Activated CD4-positive, alpha-beta memory T cell treated with anti-CD3 and anti-CD28 coated beads for 36 hours (primary cell): ENCODE measurements at regions not wholly inside any gene's neighbourhood (a gene's known extent, or its start where the extent isn't known, plus 50 kb on each side); places are given as distances from the start of the nearest gene placed in this dataset.
"Not testable (repeated sequence)": the region's sequence is repeated elsewhere in the genome, so short reads cannot be mapped to it uniquely, and the experiment has no call there.

Source experiments
- CTCF ChIA-PET: fragments of 350-600 bp; sonication (Branson Sonifier 250); formaldehyde crosslinking; loops from one replicate; lab custom pipeline; 2021; ENCODE audit warnings: antibody characterized with exemption, inconsistent platforms; lab: Charles Lee
- POLR2A ChIA-PET: fragments of 350-600 bp; sonication (Branson Sonifier 250); formaldehyde crosslinking; loops from one replicate; lab custom pipeline; 2021; ENCODE audit warnings: antibody characterized with exemption; lab: Charles Lee
- DNase-seq: peaks from one replicate; pipeline ENCODE4 v3.0.0-alpha.2; 2020
- H3K27ac Mint-ChIP-seq: one replicate; pipeline ENCODE4 v1.8.0; 2021; ENCODE audit warnings: mixed read lengths
- H3K27me3 Mint-ChIP-seq: one replicate; pipeline ENCODE4 v1.8.0; 2021; ENCODE audit warnings: mixed read lengths
- H3K36me3 Mint-ChIP-seq: one replicate; pipeline ENCODE4 v1.8.0; 2021; ENCODE audit warnings: mixed read lengths
- H3K4me1 Mint-ChIP-seq: one replicate; pipeline ENCODE4 v1.8.0; 2021; ENCODE audit warnings: low read depth, mixed read lengths
- H3K4me3 Mint-ChIP-seq: one replicate; pipeline ENCODE4 v1.8.0; 2021; ENCODE audit warnings: mild to moderate bottlenecking, mixed read lengths
- H3K9me3 Mint-ChIP-seq: one replicate; pipeline ENCODE4 v1.8.0; 2021; ENCODE audit warnings: mixed read lengths
- intact Hi-C: fragments of 100-400 bp; cut with micrococcal nuclease; formaldehyde crosslinking; loops from one replicate; pipeline ENCODE4 v1.15.1; 2023

DNA sequence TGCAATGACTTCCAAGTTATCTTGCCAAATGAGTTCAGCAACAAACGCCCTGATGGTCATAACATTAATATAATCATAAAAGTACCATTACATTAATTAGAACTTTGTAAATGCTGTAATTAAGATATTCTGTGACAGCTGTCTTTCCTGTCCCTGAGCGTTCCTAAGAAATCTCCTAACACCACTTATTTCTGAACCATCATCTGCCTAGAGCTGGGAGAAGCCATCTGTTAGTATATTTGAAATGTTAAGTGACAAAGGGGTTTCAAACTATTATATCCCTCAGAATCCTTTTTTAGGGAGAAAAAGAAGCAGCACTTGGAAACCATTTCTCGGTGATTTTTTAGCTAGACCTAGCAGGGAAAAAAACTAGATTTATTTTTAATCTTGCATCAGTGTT is 657.5 kb downstream of the FAM181B start:
- no peaks in the 10 kb centered on the region for H3K9me3 Mint-ChIP-seq
- no peaks in the 10 kb centered on the region for H3K4me1 Mint-ChIP-seq
- CTCF ChIA-PET, result no interaction called here
- no peak for DNase-seq
- no peak overlapping the region for H3K4me3 Mint-ChIP-seq
- H3K36me3 Mint-ChIP-seq, result no peaks in the 10 kb centered on the region
- peaks cover 3% of the 10 kb centered on the region for H3K27me3 Mint-ChIP-seq
- no peak overlapping the region for H3K27ac Mint-ChIP-seq
- POLR2A ChIA-PET, result no interaction called here
- intact Hi-C loops, result no loop called here

DNA sequence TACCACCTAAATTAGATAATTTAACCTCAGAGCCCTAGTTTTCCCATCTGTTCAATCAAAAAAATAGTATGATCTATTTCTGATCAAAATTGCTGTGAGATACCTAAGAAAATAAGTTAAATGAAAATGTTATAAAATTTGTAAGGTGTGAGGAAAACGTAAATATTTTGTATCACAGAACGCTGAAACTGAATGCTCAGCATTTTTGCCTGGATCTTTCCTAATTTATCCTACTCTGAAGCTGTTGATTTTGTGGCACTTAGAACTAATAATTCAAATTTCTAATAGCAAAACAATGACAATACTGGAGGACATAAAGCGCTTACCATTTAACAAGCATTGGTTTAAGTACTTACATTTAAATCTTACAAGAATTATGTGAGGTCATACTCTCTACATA is 674.2 kb downstream of the FAM181B start:
- no peak for DNase-seq
- no peaks in the 10 kb centered on the region for H3K36me3 Mint-ChIP-seq
- CTCF ChIA-PET, result no interaction called here
- POLR2A ChIA-PET, result no interaction called here
- no peaks in the 10 kb centered on the region for H3K4me1 Mint-ChIP-seq
- no peaks in the 10 kb centered on the region for H3K9me3 Mint-ChIP-seq
- intact Hi-C loops, result no loop called here
- H3K27ac Mint-ChIP-seq, result no peak overlapping the region
- H3K27me3 Mint-ChIP-seq, result no peaks in the 10 kb centered on the region
- H3K4me3 Mint-ChIP-seq, result no peak overlapping the region

DNA sequence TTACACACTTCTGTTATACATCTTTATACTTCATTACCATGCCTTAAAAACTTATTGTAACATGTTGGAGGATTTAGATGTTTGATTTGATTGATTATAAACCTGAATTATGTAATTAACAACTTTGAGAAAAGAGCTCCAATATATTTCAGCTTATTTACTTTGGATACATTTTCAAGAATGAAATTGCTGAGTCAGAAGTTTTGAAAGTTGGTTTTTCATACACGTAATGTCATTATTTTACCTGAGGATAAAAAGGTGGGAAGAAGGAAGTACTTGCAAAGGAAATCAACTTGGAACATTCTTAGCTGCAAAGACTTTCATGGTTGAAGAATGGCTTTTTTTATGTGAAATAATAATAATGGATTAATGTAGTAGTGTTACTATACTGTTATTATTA is 677.2 kb downstream of the FAM181B start:
- ChIA-PET CTCF (no interaction called here), POLR2A (no interaction called here)
- intact Hi-C loops, result no loop called here
- Mint-ChIP-seq H3K27ac (no peak overlapping the region), H3K27me3 (no peaks in the 10 kb centered on the region), H3K4me3 (no peak overlapping the region), H3K4me1 (no peaks in the 10 kb centered on the region), H3K36me3 (no peaks in the 10 kb centered on the region), H3K9me3 (no peaks in the 10 kb centered on the region)
- no peak for DNase-seq

DNA sequence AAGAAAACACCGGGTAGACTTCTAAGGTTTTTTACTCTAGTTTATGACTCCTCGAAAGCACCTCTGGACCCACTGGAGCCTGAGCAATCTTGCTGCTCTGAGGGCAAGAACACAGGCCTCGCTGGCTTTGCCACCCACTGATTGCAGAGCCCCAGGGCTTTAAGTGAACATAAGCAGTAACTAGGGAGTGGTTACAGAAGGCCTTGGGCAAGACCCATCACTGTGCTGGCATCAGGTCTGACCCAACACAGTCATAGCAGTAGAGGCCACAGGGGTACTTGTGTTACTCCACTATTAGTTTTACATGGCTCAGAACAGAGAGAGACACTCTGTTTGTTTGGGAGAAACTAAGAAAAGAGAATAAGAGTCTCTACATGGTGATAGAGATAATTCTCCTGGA is 684.5 kb downstream of the FAM181B start:
- ChIA-PET CTCF (no interaction called here), POLR2A (no interaction called here)
- Mint-ChIP-seq H3K27me3 (peaks cover 1% of the 10 kb centered on the region), H3K9me3 (peaks cover 7% of the 10 kb centered on the region), H3K4me1 (no peaks in the 10 kb centered on the region), H3K27ac (no peak overlapping the region), H3K36me3 (no peaks in the 10 kb centered on the region), H3K4me3 (no peak overlapping the region)
- intact Hi-C loops, result no loop called here
- DNase-seq, result no peak

DNA sequence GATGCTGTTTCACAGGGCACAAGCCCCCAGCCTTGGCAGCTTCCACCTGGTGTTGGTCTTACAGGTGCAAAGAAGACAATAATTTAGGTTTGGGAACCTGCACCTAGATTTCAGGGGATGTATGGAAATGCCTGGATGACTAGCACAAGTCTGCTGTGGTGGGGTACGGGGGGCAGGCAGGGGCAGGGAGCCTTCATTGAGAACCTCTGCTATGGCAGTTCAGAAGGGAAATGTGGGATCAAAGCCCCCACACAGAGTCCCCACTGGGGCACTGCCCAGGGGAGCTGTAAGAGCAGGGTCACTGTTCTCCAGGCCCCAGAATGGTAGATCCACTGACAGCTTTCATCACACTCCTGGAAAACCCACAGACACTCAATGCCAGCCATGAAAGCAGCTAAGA is 686.5 kb downstream of the FAM181B start:
- H3K36me3 Mint-ChIP-seq, result no peaks in the 10 kb centered on the region
- ChIA-PET POLR2A (no interaction called here), CTCF (interaction anchor here (0.7 kb wide), 1 partner anchor 109 kb away, joined by 4 read pairs; no protein-coding TSS in a partner anchor)
- peaks cover 1% of the 10 kb centered on the region for H3K27me3 Mint-ChIP-seq
- intact Hi-C loops, result no loop called here
- H3K4me3 Mint-ChIP-seq, result no peak overlapping the region
- H3K9me3 Mint-ChIP-seq, result peaks cover 7% of the 10 kb centered on the region
- no peaks in the 10 kb centered on the region for H3K4me1 Mint-ChIP-seq
- no peak for DNase-seq
- H3K27ac Mint-ChIP-seq, result no peak overlapping the region

DNA sequence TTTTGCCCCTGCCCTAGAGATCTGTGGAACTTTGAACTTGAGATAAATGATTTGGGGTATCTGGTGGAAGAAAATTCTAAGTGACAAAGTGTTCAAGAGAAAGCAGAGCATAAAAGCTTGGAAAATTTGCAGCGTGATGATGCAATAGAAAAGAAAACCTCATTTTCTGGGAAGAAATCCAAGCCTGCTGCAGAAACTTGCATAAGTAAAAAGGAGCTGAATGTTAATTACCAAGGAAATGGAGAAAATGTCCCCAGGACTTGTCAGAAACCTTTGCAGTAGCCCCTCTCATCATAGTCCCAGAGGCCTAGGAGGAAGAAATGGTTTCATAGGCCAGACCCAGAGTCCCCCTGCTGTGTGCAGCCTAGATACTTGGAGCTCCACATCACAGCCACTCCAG is 686.9 kb downstream of the FAM181B start:
- CTCF ChIA-PET, result interaction anchor here (0.7 kb wide), 1 partner anchor 108 kb away, joined by 4 read pairs; no protein-coding TSS in a partner anchor
- H3K27me3 Mint-ChIP-seq, result peaks cover 1% of the 10 kb centered on the region
- intact Hi-C loops, result no loop called here

DNA sequence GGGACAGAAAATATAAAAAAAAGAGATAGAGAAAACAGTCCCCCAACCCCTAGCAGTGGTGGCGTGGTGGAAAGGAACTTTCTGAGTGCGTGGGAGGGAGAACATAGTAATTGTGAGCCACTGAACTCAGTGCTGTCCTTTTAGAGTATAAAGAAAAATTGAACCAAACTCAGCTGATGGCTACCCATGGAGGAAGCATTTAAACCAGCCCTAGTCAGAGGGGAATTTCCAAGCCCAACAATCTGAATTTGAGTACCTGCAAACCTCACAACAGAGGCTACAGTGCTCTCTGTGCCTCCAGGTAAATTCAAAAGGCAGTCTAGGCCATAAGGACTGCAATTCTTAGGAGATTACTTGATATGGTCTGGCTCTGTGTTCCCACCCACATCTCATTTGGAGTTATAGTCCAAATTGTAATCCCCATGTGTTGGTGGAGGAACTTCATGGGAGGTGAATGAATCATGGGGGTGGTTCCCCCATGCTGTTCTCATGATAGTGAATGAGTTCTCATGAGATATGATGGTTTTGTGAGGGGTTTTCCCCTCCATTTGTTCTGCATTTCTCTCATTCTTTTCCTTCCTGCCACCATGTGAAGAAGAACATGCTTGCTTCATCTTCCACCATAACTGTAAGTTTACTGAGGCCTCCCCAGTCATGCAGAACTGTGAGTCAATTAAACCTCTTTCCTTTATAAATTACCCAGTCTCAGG is 687.8 kb downstream of the FAM181B start:
- Mint-ChIP-seq H3K9me3 (peaks cover 7% of the 10 kb centered on the region), H3K4me1 (no peaks in the 10 kb centered on the region), H3K36me3 (no peaks in the 10 kb centered on the region), H3K27me3 (peaks cover 1% of the 10 kb centered on the region), H3K4me3 (no peak overlapping the region), H3K27ac (no peak overlapping the region)
- no peak for DNase-seq
- intact Hi-C loops, result no loop called here
- ChIA-PET CTCF (no interaction called here), POLR2A (no interaction called here)

More for the DNA sequence above, 686.9 kb downstream of the FAM181B start:
- POLR2A ChIA-PET, result no interaction called here
- Mint-ChIP-seq H3K4me1 (no peaks in the 10 kb centered on the region), H3K9me3 (peaks cover 7% of the 10 kb centered on the region), H3K36me3 (no peaks in the 10 kb centered on the region), H3K4me3 (no peak overlapping the region), H3K27ac (no peak overlapping the region)
- no peak for DNase-seq

DNA sequence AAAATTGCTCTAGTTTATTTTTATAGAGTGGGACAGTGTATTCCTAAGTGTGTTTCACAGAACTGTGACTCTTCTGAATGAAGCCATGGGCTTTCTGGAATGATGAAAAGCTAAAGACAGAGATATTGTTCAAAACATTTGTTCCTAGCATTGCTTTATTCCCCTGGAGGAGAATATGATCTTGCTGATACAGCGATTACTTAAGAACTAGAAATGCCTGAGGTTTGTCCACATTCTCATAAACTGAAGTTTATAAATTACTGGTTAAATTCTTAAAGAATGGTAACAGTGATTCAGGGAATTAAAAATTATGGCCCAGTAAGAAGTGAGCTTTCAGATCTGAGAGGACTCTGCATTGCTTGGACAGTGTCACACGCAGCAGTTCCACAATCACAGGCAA is 690.3 kb downstream of the FAM181B start:
- POLR2A ChIA-PET, result no interaction called here
- Mint-ChIP-seq H3K27me3 (peaks cover 1% of the 10 kb centered on the region), H3K9me3 (peaks cover 7% of the 10 kb centered on the region), H3K27ac (no peak overlapping the region), H3K4me3 (no peak overlapping the region), H3K36me3 (no peaks in the 10 kb centered on the region), H3K4me1 (no peaks in the 10 kb centered on the region)
- CTCF ChIA-PET, result no interaction called here
- intact Hi-C loops, result no loop called here
- no peak for DNase-seq

DNA sequence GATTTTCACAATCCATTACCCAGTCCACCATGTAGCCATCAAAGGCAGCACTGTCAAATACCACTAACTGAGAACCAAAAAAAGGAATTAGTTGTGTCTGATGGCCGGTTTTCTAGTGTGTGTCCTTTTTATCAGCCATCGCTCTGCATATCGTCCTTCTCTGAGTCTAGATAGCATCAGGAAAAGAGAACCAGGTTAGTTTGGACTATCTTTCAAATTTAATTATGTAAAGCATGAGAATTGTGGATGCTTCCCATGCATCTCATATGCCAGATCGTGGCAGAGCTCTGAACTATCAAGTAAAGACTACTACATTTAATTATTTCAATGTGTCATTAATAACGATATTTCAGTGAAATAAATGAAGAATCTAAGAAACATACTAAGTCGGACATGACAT is 691.9 kb downstream of the FAM181B start:
- H3K4me1 Mint-ChIP-seq, result no peaks in the 10 kb centered on the region
- H3K4me3 Mint-ChIP-seq, result no peak overlapping the region
- H3K36me3 Mint-ChIP-seq, result no peaks in the 10 kb centered on the region
- no peak overlapping the region for H3K27ac Mint-ChIP-seq
- intact Hi-C loops, result no loop called here
- no peak for DNase-seq
- ChIA-PET POLR2A (no interaction called here), CTCF (no interaction called here)
- H3K9me3 Mint-ChIP-seq, result peaks cover 7% of the 10 kb centered on the region
- peaks cover 1% of the 10 kb centered on the region for H3K27me3 Mint-ChIP-seq

DNA sequence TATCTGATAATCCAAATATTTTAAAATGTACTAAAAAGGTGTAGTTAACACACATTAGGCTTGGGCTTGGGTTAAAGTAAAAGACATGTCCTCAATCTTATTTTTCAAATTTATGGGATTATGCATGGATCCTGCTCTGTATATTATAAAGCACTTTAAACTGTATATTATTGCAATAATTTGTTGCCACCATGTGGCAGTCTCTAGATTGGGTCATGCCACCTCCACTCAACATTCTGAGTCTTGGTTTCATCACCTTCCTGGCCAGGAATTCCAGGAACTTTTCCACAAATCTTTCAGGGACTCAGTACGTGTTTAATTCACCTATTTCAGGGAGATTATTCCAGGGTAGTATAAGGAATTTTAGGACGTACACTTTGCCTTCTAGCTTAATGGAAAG is 695.5 kb downstream of the FAM181B start:
- Mint-ChIP-seq H3K27ac (no peak overlapping the region), H3K36me3 (no peaks in the 10 kb centered on the region), H3K9me3 (no peaks in the 10 kb centered on the region), H3K4me3 (no peak overlapping the region), H3K27me3 (no peaks in the 10 kb centered on the region), H3K4me1 (no peaks in the 10 kb centered on the region)
- no peak for DNase-seq
- ChIA-PET POLR2A (no interaction called here), CTCF (interaction anchor here (1.3 kb wide), 1 partner anchor 330 kb away, joined by 5 read pairs; no protein-coding TSS in a partner anchor)
- intact Hi-C loops, result loop anchor here (1.0 to 10.0 kb wide), 2 partner anchors 253 to 394 kb away; no protein-coding TSS in a partner anchor

DNA sequence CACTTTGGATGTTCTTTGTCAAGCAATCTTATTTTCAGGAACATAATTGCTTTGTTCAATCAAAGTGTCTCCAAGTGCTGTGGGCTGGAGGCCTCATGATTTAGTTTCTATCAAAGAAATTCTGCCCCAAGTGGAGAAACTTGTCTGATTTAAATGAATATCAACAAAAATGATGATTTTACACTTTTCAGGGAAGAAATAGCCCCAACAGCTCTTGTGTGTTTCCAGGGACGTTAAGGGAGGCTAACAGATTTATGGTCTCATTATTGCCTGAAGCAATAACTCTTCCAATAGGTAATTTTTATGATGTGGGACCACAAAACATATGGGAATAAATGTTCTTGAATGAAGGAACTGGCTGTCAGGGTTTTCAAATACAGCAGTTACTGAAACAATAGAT is 699.1 kb downstream of the FAM181B start:
- CTCF ChIA-PET, result interaction anchor here (1.3 kb wide), 1 partner anchor 326 kb away, joined by 4 read pairs; no protein-coding TSS in a partner anchor
- H3K4me3 Mint-ChIP-seq, result no peak overlapping the region
- intact Hi-C loops, result loop anchor here (10.0 kb wide), 1 partner anchor 250 kb away; no protein-coding TSS in a partner anchor
- DNase-seq, result no peak
- H3K36me3 Mint-ChIP-seq, result no peaks in the 10 kb centered on the region
- no peaks in the 10 kb centered on the region for H3K4me1 Mint-ChIP-seq
- H3K9me3 Mint-ChIP-seq, result no peaks in the 10 kb centered on the region
- H3K27me3 Mint-ChIP-seq, result no peaks in the 10 kb centered on the region
- POLR2A ChIA-PET, result no interaction called here
- H3K27ac Mint-ChIP-seq, result no peak overlapping the region

DNA sequence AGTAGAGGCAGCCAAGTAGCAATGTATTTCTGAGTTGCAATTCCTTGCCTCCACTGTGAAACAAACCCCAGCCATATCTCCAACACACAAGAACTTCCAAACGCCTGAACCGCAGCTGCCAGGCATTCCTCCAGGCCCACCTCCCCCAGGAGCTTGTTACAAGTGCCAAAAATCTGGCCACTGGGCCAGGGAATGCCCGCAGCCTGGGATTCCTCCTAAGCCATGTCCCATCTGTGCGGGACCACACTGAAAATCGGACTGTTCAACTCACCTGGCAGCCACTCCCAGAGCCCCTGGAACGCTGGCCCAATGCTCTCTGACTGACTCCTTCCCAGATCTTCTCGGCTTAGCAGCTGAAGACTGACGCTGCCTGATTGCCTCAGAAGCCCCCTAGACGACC is 706.3 kb downstream of the FAM181B start:
- H3K27me3 Mint-ChIP-seq, intact Hi-C loops, H3K4me3 Mint-ChIP-seq, POLR2A ChIA-PET, H3K4me1 Mint-ChIP-seq, H3K27ac Mint-ChIP-seq, CTCF ChIA-PET, H3K36me3 Mint-ChIP-seq, H3K9me3 Mint-ChIP-seq, DNase-seq: not testable (repeated sequence)

DNA sequence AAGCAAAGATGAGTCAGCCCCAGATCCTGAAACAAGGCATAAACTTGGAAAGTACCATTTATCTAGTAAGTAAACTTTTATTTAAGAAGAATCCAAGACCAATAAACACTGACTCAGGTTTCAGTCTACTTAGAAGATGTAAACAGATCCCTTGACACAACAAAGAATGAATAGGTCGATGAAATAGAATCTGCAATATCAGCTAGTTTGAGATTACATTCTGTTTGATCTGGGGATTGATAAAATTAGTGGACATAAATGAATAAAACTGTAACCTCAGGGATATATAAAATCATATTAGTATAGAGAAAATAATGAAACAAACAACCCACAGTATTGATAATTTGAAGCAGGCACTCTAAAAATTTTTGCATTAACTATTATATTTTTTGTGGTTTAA is 708.9 kb downstream of the FAM181B start:
- intact Hi-C loops, result no loop called here
- Mint-ChIP-seq H3K27ac (no peak overlapping the region), H3K9me3 (no peaks in the 10 kb centered on the region), H3K36me3 (no peaks in the 10 kb centered on the region), H3K27me3 (no peaks in the 10 kb centered on the region), H3K4me3 (no peak overlapping the region), H3K4me1 (no peaks in the 10 kb centered on the region)
- DNase-seq, result no peak
- CTCF ChIA-PET, result no interaction called here
- POLR2A ChIA-PET, result no interaction called here
